ENCODE measurements at regions not wholly inside any gene's neighbourhood (a gene's known extent, or its start where the extent isn't known, plus 50 kb on each side); places are given as distances from the start of the nearest gene placed in this dataset.

DNA sequence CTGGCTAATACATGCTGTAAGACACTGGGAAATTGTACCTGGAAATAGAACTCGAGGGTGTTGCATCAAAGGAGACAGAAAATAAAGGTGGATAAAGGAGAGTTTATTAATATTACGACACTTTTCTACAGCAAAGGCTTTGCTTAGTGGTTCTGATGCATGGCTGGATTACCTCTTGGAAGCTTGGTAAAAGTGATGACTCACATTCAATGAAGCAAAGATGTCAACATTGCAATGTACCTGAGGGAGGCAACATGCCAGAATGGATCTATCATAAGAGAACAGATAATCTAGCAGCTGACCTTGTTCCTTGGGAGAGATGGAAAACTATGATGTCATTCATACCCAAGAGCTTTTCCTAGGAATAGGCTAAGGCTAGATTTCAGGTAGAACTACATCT is 735.1 kb upstream of the DIAPH2 start:
- no peak for DNase-seq
- H3K36me3 Mint-ChIP-seq (ENCODE audit: low read depth), result no peaks in the 10 kb centered on the region
- H3K9me3 ChIP-seq (ENCODE audit: control insufficient read depth, low read length), result no peaks in the 10 kb centered on the region
- H3K4me3 ChIP-seq (ENCODE audit: low read length), result no peak overlapping the region
- H3K4me1 Mint-ChIP-seq, result peaks cover 3% of the 10 kb centered on the region
- no peaks in the 10 kb centered on the region for H3K4me1 ChIP-seq (ENCODE audit: control insufficient read depth, insufficient read depth, low read length)
- H3K9me3 Mint-ChIP-seq, result no peaks in the 10 kb centered on the region
- H3K9ac ChIP-seq (ENCODE audit: extremely low read depth, low read length, poor library complexity, severe bottlenecking), result no peak overlapping the region
- TF ChIP-seq, protein P1, sequence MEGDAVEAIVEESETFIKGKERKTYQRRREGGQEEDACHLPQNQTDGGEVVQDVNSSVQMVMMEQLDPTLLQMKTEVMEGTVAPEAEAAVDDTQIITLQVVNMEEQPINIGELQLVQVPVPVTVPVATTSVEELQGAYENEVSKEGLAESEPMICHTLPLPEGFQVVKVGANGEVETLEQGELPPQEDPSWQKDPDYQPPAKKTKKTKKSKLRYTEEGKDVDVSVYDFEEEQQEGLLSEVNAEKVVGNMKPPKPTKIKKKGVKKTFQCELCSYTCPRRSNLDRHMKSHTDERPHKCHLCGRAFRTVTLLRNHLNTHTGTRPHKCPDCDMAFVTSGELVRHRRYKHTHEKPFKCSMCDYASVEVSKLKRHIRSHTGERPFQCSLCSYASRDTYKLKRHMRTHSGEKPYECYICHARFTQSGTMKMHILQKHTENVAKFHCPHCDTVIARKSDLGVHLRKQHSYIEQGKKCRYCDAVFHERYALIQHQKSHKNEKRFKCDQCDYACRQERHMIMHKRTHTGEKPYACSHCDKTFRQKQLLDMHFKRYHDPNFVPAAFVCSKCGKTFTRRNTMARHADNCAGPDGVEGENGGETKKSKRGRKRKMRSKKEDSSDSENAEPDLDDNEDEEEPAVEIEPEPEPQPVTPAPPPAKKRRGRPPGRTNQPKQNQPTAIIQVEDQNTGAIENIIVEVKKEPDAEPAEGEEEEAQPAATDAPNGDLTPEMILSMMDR (conservative IDR thresholded peaks at IDR 0.05), result no peak
- H3K36me3 ChIP-seq (ENCODE audit: control insufficient read depth, insufficient read depth, low read length), result no peaks in the 10 kb centered on the region
- no peak overlapping the region for H3K27ac Mint-ChIP-seq
- H3K4me3 Mint-ChIP-seq, result no peak overlapping the region
- whole genome bisulfite sequencing, 2 experiments (ENCODE audit: insufficient coverage in 1 of 2, insufficient read length in 1 of 2), result 92% methylated on average over 2 of the region's 2 CpGs; no CpG with 5 or more reads in 1 of the 2 experiments
- no peak overlapping the region for H3K27ac ChIP-seq (ENCODE audit: low read depth, low read length)
- H3K27me3 Mint-ChIP-seq (ENCODE audit: insufficient read depth), result peaks cover 2% of the 10 kb centered on the region
- H3K27me3 ChIP-seq (ENCODE audit: control insufficient read depth, insufficient read depth, low read length, poor library complexity, severe bottlenecking), result no peaks in the 10 kb centered on the region

DNA sequence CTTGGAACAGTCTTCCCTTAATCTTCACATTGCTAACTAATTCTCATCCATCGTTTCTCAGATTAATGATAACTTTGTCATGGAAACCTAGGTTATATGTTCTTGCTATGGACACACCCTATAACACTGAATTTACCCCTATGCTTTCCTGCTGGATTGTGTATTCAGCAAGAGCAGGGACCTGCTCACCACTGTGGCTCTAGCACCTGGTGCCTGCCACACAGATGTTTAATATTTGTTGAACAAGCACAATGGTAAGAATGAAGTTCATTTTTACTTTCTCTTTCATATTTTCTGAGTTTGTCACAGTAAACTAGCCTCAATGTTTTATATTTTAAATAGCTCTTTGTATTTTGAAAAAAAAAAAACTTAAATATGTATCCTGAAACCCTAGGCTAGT is 734.0 kb upstream of the DIAPH2 start:
- H3K9me3 Mint-ChIP-seq, result no peaks in the 10 kb centered on the region
- H3K36me3 Mint-ChIP-seq (ENCODE audit: low read depth), result no peaks in the 10 kb centered on the region
- TF ChIP-seq, protein P1 (conservative IDR thresholded peaks at IDR 0.05), result no peak
- Histone ChIP-seq H3K36me3 (ENCODE audit: control insufficient read depth, insufficient read depth, low read length) (no peaks in the 10 kb centered on the region), H3K4me3 (ENCODE audit: low read length) (no peak overlapping the region), H3K9me3 (ENCODE audit: control insufficient read depth, low read length) (no peaks in the 10 kb centered on the region), H3K27me3 (ENCODE audit: control insufficient read depth, insufficient read depth, low read length, poor library complexity, severe bottlenecking) (no peaks in the 10 kb centered on the region), H3K27ac (ENCODE audit: low read depth, low read length) (no peak overlapping the region), H3K9ac (ENCODE audit: extremely low read depth, low read length, poor library complexity, severe bottlenecking) (no peak overlapping the region), H3K4me1 (ENCODE audit: control insufficient read depth, insufficient read depth, low read length) (no peaks in the 10 kb centered on the region)
- peaks cover 2% of the 10 kb centered on the region for H3K27me3 Mint-ChIP-seq (ENCODE audit: insufficient read depth)
- H3K4me3 Mint-ChIP-seq, result no peak overlapping the region
- no peak for DNase-seq
- no CpG with 5 or more reads among the region's 1 CpG for WGBS, 2 experiments (ENCODE audit: insufficient coverage in 1 of 2, insufficient read length in 1 of 2)
- H3K4me1 Mint-ChIP-seq, result peaks cover 3% of the 10 kb centered on the region
- no peak overlapping the region for H3K27ac Mint-ChIP-seq

DNA sequence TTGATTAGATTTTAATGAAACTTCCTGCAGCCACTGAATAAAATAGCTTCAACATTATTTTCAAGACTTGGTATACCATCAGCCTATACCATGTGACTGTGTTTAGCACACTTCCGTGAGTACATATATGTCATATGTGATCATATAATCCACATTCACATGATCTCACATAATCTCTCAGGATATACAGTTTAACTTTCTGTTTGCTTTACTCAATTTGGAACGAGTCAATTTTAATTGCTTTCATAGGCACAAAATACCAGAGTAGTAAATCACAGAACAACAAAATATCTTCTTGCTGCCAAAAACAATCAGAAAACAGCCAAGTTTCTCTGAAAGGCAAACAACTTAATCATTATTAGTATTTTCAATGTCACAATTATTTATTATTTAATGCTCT is 731.1 kb upstream of the DIAPH2 start:
- H3K36me3 ChIP-seq (ENCODE audit: control insufficient read depth, insufficient read depth, low read length), result no peaks in the 10 kb centered on the region
- H3K27ac Mint-ChIP-seq, result no peak overlapping the region
- H3K36me3 Mint-ChIP-seq (ENCODE audit: low read depth), result peaks cover 1% of the 10 kb centered on the region

More for the DNA sequence above, 731.1 kb upstream of the DIAPH2 start:
- Histone ChIP-seq H3K27ac (ENCODE audit: low read depth, low read length) (no peak overlapping the region), H3K4me3 (ENCODE audit: low read length) (no peak overlapping the region), H3K4me1 (ENCODE audit: control insufficient read depth, insufficient read depth, low read length) (no peaks in the 10 kb centered on the region), H3K27me3 (ENCODE audit: control insufficient read depth, insufficient read depth, low read length, poor library complexity, severe bottlenecking) (no peaks in the 10 kb centered on the region), H3K9me3 (ENCODE audit: control insufficient read depth, low read length) (no peaks in the 10 kb centered on the region), H3K9ac (ENCODE audit: extremely low read depth, low read length, poor library complexity, severe bottlenecking) (no peak overlapping the region)
- H3K27me3 Mint-ChIP-seq (ENCODE audit: insufficient read depth), result peaks cover 2% of the 10 kb centered on the region
- H3K9me3 Mint-ChIP-seq, result peaks cover 18% of the 10 kb centered on the region
- WGBS, 2 experiments (ENCODE audit: insufficient coverage in 1 of 2, insufficient read length in 1 of 2), result 93% methylated on average over 2 of the region's 2 CpGs; no CpG with 5 or more reads in 1 of the 2 experiments
- H3K4me1 Mint-ChIP-seq, result no peaks in the 10 kb centered on the region
- no peak overlapping the region for H3K4me3 Mint-ChIP-seq
- no peak for DNase-seq
- TF ChIP-seq, protein P1 (conservative IDR thresholded peaks at IDR 0.05), result no peak
